ENCODE measurements at regions not wholly inside any gene's neighbourhood (a gene's known extent, or its start where the extent isn't known, plus 50 kb on each side); places are given as distances from the start of the nearest gene placed in this dataset.

DNA sequence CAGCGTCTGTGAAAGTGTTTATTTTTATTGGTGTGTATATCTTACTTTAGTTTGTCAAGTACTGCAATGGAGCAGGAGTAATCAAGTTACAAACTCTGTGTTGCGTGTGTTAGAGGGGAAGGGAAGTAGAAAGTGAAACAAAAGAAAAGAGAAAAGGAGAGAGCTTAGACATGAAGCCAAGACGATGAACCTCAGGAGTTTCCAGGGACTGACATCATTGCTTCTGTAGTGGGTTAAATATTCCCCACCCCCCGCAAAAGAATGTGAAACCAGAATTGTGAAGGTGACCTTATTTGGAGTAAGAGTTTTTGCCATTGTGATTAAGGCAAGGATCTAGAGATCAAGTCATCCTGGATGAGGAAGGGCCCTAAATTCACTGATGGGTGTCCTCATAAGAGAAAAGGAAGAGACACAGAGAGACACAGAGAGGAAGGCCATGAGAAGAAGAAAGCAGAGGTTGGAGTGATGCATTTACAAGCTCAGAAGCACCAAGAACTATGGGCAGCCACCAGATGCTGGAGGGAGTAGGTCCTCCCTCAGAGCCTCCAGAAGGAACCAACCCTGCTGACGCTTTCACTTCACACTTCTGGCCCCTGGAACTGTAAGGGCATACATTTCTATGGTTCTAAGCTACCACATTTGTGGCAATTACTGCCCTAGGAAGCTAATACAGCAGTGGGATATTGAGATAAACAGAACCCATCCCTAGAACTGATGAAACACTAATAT lies 173.6 kb upstream of the SFRP2 start:
- no peak overlapping the region for H3K9ac ChIP-seq (ENCODE audit: control insufficient read depth, insufficient read depth, low read length)
- ChIA-PET POLR2A (no interaction called here), CTCF (no interaction called here)

More for the DNA sequence above, 173.6 kb upstream of the SFRP2 start:
- SMC1A ChIA-PET (ENCODE audit: uncharacterized antibody, unreplicated experiment): no interaction called here
- Histone ChIP-seq H3K4me1 (ENCODE audit: control insufficient read depth, insufficient read depth, low read length) (no peaks in the 10 kb centered on the region), H3K4me3 (no peak overlapping the region), H3K27me3 (replicated peaks in 1 of 2; ENCODE audit: control insufficient read depth in 2 of 2, insufficient read depth in 2 of 2, low read length in 1 of 2) (no peaks in the 10 kb centered on the region), H3K79me2 (ENCODE audit: control insufficient read depth, insufficient read depth, low read length) (no peaks in the 10 kb centered on the region), H4K20me1 (ENCODE audit: control insufficient read depth, insufficient read depth) (no peaks in the 10 kb centered on the region), H3K9me3 (replicated peaks; ENCODE audit: control insufficient read depth, insufficient read depth, low read length) (no peaks in the 10 kb centered on the region), H2AFZ (ENCODE audit: control insufficient read depth, low read depth, low read length) (no peak overlapping the region), H3K27ac (ENCODE audit: control insufficient read depth, insufficient read depth) (no peak overlapping the region), H3K4me2 (ENCODE audit: control insufficient read depth, insufficient read depth) (no peak overlapping the region), H3K36me3 (ENCODE audit: control insufficient read depth in 2 of 2, insufficient read depth in 2 of 2, low read length in 1 of 2) (no peaks in the 10 kb centered on the region)
- in situ Hi-C loops (cut with MboI): no loop called here
- FAIRE-seq: no peak
- WGBS (ENCODE audit: insufficient coverage, insufficient replicate concordance, low lambda C conversion rate, missing lambda C conversion rate): 12% methylated on average over 5 of the region's 5 CpGs
- RAD21 ChIA-PET (ENCODE audit: unreplicated experiment): no interaction called here
- ATAC-seq: no peak
- no TSS peak for BruUV-seq (replicated peaks)
- intact Hi-C loops (cut with micrococcal nuclease; ENCODE audit: unreplicated experiment): no loop called here
- DNase-seq (ENCODE audit: low read depth, low spot score): no peak
- TF ChIP-seq IKZF1 (conservative IDR thresholded peaks at IDR 0.05): no peak
- TF ChIP-seq KDM1A (IDR thresholded peaks at IDR 0.05; ENCODE audit: borderline replicate concordance): no peak
- no peak for TF ChIP-seq MTA3 (IDR thresholded peaks at IDR 0.05; ENCODE audit: borderline replicate concordance, low read length)
- no peak for TF ChIP-seq RBBP5 (conservative IDR thresholded peaks at IDR 0.05)
- no peak for TF ChIP-seq ETV6 (conservative IDR thresholded peaks at IDR 0.05 in 1 of 2, IDR thresholded peaks at IDR 0.05 in 1 of 2; ENCODE audit: borderline replicate concordance in 1 of 2, low read depth in 1 of 2)
- no peak for TF ChIP-seq HDGF (IDR thresholded peaks at IDR 0.05)
- TF ChIP-seq SMARCA5 (IDR thresholded peaks at IDR 0.05): no peak
- no peak for TF ChIP-seq CUX1 (IDR thresholded peaks at IDR 0.05; ENCODE audit: insufficient replicate concordance, low read depth, low read length)
- no peak for TF ChIP-seq KAT2A (conservative IDR thresholded peaks at IDR 0.05; ENCODE audit: control insufficient read depth, low read depth, low read length)
- TF ChIP-seq YY1 (IDR thresholded peaks at IDR 0.05; ENCODE audit: low read depth, low read length): no peak
- TF ChIP-seq PAX8 (IDR thresholded peaks at IDR 0.05): no peak
- TF ChIP-seq CHD1 (IDR thresholded peaks at IDR 0.05; ENCODE audit: low read depth, low read length): no peak
- TF ChIP-seq, protein P1, sequence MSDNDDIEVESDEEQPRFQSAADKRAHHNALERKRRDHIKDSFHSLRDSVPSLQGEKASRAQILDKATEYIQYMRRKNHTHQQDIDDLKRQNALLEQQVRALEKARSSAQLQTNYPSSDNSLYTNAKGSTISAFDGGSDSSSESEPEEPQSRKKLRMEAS (IDR thresholded peaks at IDR 0.05; ENCODE audit: low read depth, low read length): no peak
- TF ChIP-seq SRF (IDR thresholded peaks at IDR 0.05; ENCODE audit: low read depth in 2 of 2, low read length in 2 of 2): no peak
- TF ChIP-seq, protein P2, sequence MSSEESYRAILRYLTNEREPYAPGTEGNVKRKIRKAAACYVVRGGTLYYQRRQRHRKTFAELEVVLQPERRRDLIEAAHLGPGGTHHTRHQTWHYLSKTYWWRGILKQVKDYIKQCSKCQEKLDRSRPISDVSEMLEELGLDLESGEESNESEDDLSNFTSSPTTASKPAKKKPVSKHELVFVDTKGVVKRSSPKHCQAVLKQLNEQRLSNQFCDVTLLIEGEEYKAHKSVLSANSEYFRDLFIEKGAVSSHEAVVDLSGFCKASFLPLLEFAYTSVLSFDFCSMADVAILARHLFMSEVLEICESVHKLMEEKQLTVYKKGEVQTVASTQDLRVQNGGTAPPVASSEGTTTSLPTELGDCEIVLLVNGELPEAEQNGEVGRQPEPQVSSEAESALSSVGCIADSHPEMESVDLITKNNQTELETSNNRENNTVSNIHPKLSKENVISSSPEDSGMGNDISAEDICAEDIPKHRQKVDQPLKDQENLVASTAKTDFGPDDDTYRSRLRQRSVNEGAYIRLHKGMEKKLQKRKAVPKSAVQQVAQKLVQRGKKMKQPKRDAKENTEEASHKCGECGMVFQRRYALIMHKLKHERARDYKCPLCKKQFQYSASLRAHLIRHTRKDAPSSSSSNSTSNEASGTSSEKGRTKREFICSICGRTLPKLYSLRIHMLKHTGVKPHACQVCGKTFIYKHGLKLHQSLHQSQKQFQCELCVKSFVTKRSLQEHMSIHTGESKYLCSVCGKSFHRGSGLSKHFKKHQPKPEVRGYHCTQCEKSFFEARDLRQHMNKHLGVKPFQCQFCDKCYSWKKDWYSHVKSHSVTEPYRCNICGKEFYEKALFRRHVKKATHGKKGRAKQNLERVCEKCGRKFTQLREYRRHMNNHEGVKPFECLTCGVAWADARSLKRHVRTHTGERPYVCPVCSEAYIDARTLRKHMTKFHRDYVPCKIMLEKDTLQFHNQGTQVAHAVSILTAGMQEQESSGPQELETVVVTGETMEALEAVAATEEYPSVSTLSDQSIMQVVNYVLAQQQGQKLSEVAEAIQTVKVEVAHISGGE (CRISPR knock-in tag; IDR thresholded peaks at IDR 0.05): no peak
